A673 (cell line): ENCODE measurements at regions not wholly inside any gene's neighbourhood (a gene's known extent, or its start where the extent isn't known, plus 50 kb on each side); places are given as distances from the start of the nearest gene placed in this dataset.

Source experiments
- BruUV-seq: library from RNA; stranded (reverse); fragments of 400-500 nt; replicated peaks from 2 replicates; lab custom pipeline; 2021; lab: Mats Ljungman, UMichigan
- CTCF ChIA-PET: fragments of 300-600 bp; sonication (Branson Sonifier 250); formaldehyde crosslinking; loops from one replicate; lab custom pipeline; 2022; ENCODE audit warnings: antibody characterized with exemption; lab: Charles Lee
- POLR2A ChIA-PET: fragments of 300-600 bp; sonication (Branson Sonifier 250); formaldehyde crosslinking; loops from one replicate; lab custom pipeline; 2022; ENCODE audit warnings: antibody characterized with exemption; ENCODE audit not compliant: low non-redundant PET; lab: Charles Lee
- DNase-seq: peaks from one replicate; pipeline ENCODE4 v3.0.0-alpha.2; 2015; ENCODE audit warnings: low spot score
- H3K27ac ChIP-seq: fragments of 200-600 bp; sonication (generic); 2 replicates; pipeline ENCODE4 v1.5.1; 2016; ENCODE audit warnings: mixed run types, low read depth, mild to moderate bottlenecking, mixed read lengths, antibody characterized with exemption, low read length; ENCODE audit not compliant: poor library complexity, severe bottlenecking
- H3K27me3 ChIP-seq: fragments of 200-600 bp; sonication (generic); replicated peaks from 2 replicates; pipeline ENCODE4 v1.6.1; 2017; ENCODE audit warnings: mixed run types, low read depth, mild to moderate bottlenecking, mixed read lengths, antibody characterized with exemption, low read length; ENCODE audit not compliant: insufficient read depth, poor library complexity
- H3K36me3 ChIP-seq: fragments of 200-600 bp; sonication (generic); 2 replicates; pipeline ENCODE4 v1.6.1; 2016; ENCODE audit warnings: mixed run types, mild to moderate bottlenecking, mixed read lengths, antibody characterized with exemption, low read length; ENCODE audit not compliant: insufficient read depth, poor library complexity, severe bottlenecking
- H3K4me1 ChIP-seq: fragments of 200-600 bp; sonication (generic); 2 replicates; pipeline ENCODE4 v1.6.1; 2017; ENCODE audit warnings: mixed run types, mild to moderate bottlenecking, mixed read lengths, antibody characterized with exemption, low read length; ENCODE audit not compliant: insufficient read depth, poor library complexity, severe bottlenecking
- H3K4me3 ChIP-seq: fragments of 200-600 bp; sonication (generic); 2 replicates; pipeline ENCODE4 v1.5.1; 2016; ENCODE audit warnings: low read depth, mixed run types, mild to moderate bottlenecking, mixed read lengths, low read length; ENCODE audit not compliant: poor library complexity, severe bottlenecking
- H3K9me3 ChIP-seq: fragments of 200-600 bp; sonication (generic); 2 replicates; pipeline ENCODE4 v1.6.1; 2016; ENCODE audit warnings: mixed run types, low read depth, mild to moderate bottlenecking, mixed read lengths, antibody characterized with exemption, low read length; ENCODE audit not compliant: poor library complexity, severe bottlenecking
- CTCF ChIP-seq: fragments of 300-800, 200-600 bp; sonication (generic); conservative IDR thresholded peaks from 2 replicates; pipeline ENCODE4 v1.5.1; 2017; ENCODE audit warnings: low read depth, mild to moderate bottlenecking, antibody characterized with exemption, low read length, moderate library complexity, mixed read lengths
- EZH2 ChIP-seq: fragments of 200-600 bp; sonication (generic); IDR thresholded peaks from 2 replicates; pipeline ENCODE4 v1.6.1; 2017; ENCODE audit warnings: borderline replicate concordance, low read depth, mild to moderate bottlenecking, mixed read lengths, antibody characterized with exemption, low read length; ENCODE audit not compliant: poor library complexity, severe bottlenecking
- intact Hi-C: fragments of 100-400 bp; cut with micrococcal nuclease; formaldehyde crosslinking; loops from one replicate; pipeline ENCODE4 v1.10.0; 2022; ENCODE audit not compliant: unreplicated experiment

- Histone ChIP-seq H3K9me3 (no peaks in the 10 kb centered on the region), H3K4me3 (no peak overlapping the region), H3K27me3 (no peaks in the 10 kb centered on the region), H3K27ac (no peak overlapping the region), H3K36me3 (no peaks in the 10 kb centered on the region), H3K4me1 (no peaks in the 10 kb centered on the region)
- intact Hi-C loops: no loop called here
- no peak for DNase-seq
- ChIA-PET CTCF (no interaction called here), POLR2A (no interaction called here)
- no TSS peak for BruUV-seq
- TF ChIP-seq EZH2 (no peak), CTCF (no peak)
Observed at GRCh38 chrX:11053351-11053750, 57.8 kb upstream of the HCCS start.

- ChIA-PET CTCF (no interaction called here), POLR2A (no interaction called here)
- TF ChIP-seq CTCF (no peak), EZH2 (no peak)
- no peak for DNase-seq
- H3K9me3 ChIP-seq: no peaks in the 10 kb centered on the region
- intact Hi-C loops: no loop called here
- no peak overlapping the region for H3K4me3 ChIP-seq
- H3K36me3 ChIP-seq: no peaks in the 10 kb centered on the region
- no TSS peak for BruUV-seq
- no peak overlapping the region for H3K27ac ChIP-seq
- no peaks in the 10 kb centered on the region for H3K27me3 ChIP-seq
- no peaks in the 10 kb centered on the region for H3K4me1 ChIP-seq
Observed at GRCh38 chrX:11056322-11057176, 54.6 kb upstream of the HCCS start.

- Histone ChIP-seq H3K4me1 (no peaks in the 10 kb centered on the region), H3K27ac (no peak overlapping the region), H3K9me3 (no peaks in the 10 kb centered on the region), H3K27me3 (no peaks in the 10 kb centered on the region), H3K36me3 (no peaks in the 10 kb centered on the region), H3K4me3 (no peak overlapping the region)
- no peak for DNase-seq
- TF ChIP-seq CTCF (no peak), EZH2 (no peak)
- intact Hi-C loops: no loop called here
- CTCF ChIA-PET: no interaction called here
- no TSS peak for BruUV-seq
- POLR2A ChIA-PET: no interaction called here
Observed at GRCh38 chrX:11059933-11060332, 51.2 kb upstream of the HCCS start.
